ENCODE measurements at regions not wholly inside any gene's neighbourhood (a gene's known extent, or its start where the extent isn't known, plus 50 kb on each side); places are given as distances from the start of the nearest gene placed in this dataset.

DNA sequence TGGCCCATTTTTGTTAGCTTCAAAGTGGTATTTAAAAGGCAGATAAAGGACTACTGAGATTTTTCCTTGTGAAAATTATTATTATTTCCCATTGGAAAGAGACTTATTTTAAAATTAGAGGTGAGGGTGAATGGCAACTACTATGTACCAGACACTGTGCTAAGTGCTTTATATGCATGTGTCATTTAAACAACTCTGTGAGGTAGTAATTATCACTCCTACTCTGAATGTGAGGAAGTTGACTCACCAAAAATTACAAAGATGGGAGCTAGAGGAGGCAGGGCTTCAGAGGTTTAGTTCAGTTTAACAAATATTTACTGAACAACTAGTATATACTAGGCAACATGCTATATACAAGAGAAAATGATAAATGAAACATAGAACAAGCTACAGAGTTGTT is 78.2 kb downstream of the MSL3 start:
- TF ChIP-seq, protein P1, sequence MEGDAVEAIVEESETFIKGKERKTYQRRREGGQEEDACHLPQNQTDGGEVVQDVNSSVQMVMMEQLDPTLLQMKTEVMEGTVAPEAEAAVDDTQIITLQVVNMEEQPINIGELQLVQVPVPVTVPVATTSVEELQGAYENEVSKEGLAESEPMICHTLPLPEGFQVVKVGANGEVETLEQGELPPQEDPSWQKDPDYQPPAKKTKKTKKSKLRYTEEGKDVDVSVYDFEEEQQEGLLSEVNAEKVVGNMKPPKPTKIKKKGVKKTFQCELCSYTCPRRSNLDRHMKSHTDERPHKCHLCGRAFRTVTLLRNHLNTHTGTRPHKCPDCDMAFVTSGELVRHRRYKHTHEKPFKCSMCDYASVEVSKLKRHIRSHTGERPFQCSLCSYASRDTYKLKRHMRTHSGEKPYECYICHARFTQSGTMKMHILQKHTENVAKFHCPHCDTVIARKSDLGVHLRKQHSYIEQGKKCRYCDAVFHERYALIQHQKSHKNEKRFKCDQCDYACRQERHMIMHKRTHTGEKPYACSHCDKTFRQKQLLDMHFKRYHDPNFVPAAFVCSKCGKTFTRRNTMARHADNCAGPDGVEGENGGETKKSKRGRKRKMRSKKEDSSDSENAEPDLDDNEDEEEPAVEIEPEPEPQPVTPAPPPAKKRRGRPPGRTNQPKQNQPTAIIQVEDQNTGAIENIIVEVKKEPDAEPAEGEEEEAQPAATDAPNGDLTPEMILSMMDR (IDR thresholded peaks at IDR 0.05; ENCODE audit: insufficient read depth, low read depth, low read length, missing control alignments) = no peak
- DNase-seq (ENCODE audit: low read depth) = peak; percentile 19
- H3K4me3 ChIP-seq (ENCODE audit: low read length) = no peak overlapping the region

DNA sequence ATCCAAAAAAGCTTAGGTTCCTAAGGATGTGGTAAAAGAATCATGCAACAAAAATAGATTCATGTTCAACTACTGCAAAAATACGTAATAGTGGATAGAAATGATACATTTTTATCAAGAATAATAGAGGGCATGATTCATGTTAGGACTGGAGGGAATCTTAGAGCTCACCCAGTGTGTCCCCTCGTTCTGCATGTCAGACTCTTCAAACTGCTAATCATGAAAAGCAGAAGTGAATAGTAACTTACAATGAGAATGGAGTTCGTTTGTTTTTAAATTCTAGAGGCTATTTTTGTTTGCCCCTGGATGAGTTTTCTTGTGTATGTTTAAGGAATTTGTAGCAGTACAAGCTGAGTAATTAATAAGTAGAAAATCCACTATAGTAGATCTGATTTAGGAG is 79.4 kb downstream of the MSL3 start:
- DNase-seq (ENCODE audit: low read depth) = no peak
- TF ChIP-seq, protein P1 (IDR thresholded peaks at IDR 0.05; ENCODE audit: insufficient read depth, low read depth, low read length, missing control alignments) = no peak
- H3K4me3 ChIP-seq (ENCODE audit: low read length) = no peak overlapping the region

DNA sequence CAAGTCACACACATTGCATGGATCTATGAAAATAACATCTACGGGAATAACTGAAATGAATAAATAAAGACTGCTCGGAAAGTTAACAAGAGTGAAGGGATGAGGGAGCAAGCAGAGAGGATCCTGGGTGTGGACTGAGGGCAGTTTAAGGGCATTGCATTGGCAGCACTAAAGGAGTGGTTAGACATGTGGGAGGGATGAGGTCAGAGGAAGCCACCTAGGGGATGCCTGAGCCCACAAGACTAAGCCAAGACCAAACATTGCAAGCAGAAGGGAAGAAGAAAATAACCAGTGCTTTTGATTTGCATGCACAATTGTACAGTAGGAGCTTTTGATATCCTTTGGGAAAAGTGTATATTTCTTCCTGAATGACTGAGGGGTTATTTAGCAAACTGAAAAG is 106.1 kb downstream of the MSL3 start:
- H3K4me3 ChIP-seq (ENCODE audit: low read length) = no peak overlapping the region
- TF ChIP-seq, protein P1 (IDR thresholded peaks at IDR 0.05; ENCODE audit: insufficient read depth, low read depth, low read length, missing control alignments) = no peak

DNA sequence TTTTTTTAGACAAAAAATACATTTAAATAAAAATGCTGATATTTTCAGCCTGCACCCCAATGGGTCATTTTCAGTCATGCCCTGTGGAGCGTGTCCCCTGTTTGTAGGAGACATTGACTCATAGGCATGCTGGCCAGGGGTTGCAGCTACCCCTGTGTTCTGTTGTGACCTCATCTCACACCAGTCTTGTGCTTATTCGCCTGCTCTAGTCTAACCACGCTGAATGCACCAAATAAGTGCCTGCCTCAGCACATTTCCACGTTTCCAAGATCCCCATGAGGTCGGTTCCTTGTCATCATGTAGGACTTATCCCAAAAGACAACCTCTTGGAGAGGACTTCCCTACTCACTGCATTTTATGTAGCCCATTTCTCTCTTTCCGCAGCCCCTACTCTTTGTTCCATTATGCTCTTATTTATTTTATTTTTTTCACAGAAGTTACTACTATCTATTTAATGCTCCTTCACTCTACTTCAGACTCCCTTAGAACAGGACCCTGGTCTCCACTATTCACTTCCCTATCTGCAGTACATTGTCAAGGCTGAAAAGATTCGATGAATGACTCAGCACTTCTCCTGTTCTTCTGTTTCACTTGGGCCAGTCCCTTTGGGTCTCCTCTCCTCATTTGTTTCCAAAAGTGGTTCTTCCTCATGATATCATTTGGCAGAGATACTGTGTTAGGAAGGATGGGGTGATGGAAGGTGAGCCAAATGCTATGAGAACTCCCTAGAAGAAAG is 109.7 kb downstream of the MSL3 start:
- no peak for DNase-seq (ENCODE audit: low read depth)
- no peak overlapping the region for H3K4me3 ChIP-seq (ENCODE audit: low read length)
- TF ChIP-seq, protein P1 (IDR thresholded peaks at IDR 0.05; ENCODE audit: insufficient read depth, low read depth, low read length, missing control alignments) = no peak

More for the DNA sequence above, 106.1 kb downstream of the MSL3 start:
- DNase-seq (ENCODE audit: low read depth) = no peak

DNA sequence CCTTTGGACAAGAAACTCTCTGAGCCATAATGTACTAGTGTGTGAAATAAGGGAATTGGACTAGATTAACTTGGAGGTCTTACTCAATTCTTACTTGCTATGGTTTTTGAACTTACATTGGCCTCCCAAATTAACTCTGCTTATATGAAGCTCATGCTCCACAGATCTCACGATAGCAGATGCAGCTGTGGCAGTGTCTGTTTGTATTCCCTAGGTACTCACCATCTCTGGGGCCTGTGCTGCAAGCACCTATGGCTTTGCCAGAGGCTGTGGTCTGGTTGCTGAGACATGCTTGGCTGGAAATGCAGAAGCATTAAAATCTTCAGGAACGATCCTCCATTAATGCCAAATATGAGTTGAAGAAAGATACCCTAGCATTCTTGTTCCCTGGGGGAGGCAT is 112.8 kb downstream of the MSL3 start:
- no peak overlapping the region for H3K4me3 ChIP-seq (ENCODE audit: low read length)
- DNase-seq (ENCODE audit: low read depth) = no peak
- TF ChIP-seq, protein P1 (IDR thresholded peaks at IDR 0.05; ENCODE audit: insufficient read depth, low read depth, low read length, missing control alignments) = no peak

DNA sequence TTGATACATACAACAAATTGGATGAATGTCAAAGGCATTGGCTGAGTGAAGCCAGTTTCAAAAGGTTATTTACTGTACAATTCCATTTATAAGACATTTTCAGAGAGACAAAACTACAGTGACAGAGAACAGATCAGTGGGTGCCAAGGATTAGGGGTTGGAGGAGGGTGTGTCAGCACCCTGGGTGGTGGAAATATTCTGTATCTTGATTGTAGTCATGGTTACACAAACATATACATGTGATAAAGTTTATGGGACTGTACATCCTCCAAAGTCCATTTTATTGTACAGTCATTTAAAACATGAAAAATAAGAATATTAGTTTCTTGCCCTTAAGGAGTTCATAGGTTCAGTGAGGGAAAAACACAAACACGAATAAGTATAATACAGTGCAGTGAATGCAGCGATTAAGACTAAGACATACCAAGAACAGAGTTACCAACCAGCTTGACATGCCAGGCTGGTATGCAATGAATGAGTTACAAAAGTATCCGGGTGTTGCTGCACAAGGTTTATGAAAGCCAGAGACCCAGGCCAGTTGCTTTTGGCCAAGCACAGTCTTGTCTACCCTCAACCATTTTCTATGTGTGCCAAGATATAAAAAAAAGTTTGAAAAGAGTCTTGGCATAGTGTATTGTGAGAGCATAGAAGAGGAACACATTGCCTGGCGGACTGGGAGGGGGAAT is 123.6 kb downstream of the MSL3 start:
- TF ChIP-seq, protein P1 (IDR thresholded peaks at IDR 0.05; ENCODE audit: insufficient read depth, low read depth, low read length, missing control alignments) = no peak
- H3K4me3 ChIP-seq (ENCODE audit: low read length) = no peak overlapping the region
- DNase-seq (ENCODE audit: low read depth) = peak; percentile 57
